Naive thymus-derived CD4-positive, alpha-beta T cell (primary cell): ENCODE measurements at regions not wholly inside any gene's neighbourhood (a gene's known extent, or its start where the extent isn't known, plus 50 kb on each side); places are given as distances from the start of the nearest gene placed in this dataset.

ENCODE experiments used
- ATAC-seq: fragments of 150-1000 bp; cut with Tn5 transposase; 2 replicates; pipeline ENCODE4 v1.10.0; 2021; ENCODE audit warnings: mild to moderate bottlenecking, moderate library complexity
- CTCF ChIA-PET: fragments of 350-600 bp; sonication (Branson Sonifier 250); formaldehyde crosslinking; loops from one replicate; lab custom pipeline; 2021; ENCODE audit warnings: antibody characterized with exemption; lab: Charles Lee
- POLR2A ChIA-PET: fragments of 350-600 bp; sonication (Branson Sonifier 250); formaldehyde crosslinking; loops from one replicate; lab custom pipeline; 2021; ENCODE audit warnings: antibody characterized with exemption, inconsistent platforms; lab: Charles Lee
- DNase-seq, 9 donors: peaks; one replicate each; pipeline versions ENCODE4 v3.0.0 to v3.0.0-alpha.2; 2020 to 2022; ENCODE audit warnings: mixed read lengths in 1 of 9
- H3K27ac ChIP-seq: one replicate; pipeline ENCODE4 v1.7.0; 2013; ENCODE audit warnings: mild to moderate bottlenecking, low read depth, low read length, moderate library complexity
- H3K27me3 ChIP-seq, 2 donors: one replicate each; pipeline ENCODE4 v1.7.0; 2013; ENCODE audit warnings: low read length in 2 of 2, mild to moderate bottlenecking in 2 of 2, moderate library complexity in 2 of 2; ENCODE audit not compliant: control insufficient read depth in 2 of 2, insufficient read depth in 2 of 2
- H3K36me3 ChIP-seq, 3 experiments: 1 replicate in 2 of 3; 2 replicates in 1 of 3; pipeline ENCODE4 v1.7.0; 2013; ENCODE audit warnings: low read length in 3 of 3, mild to moderate bottlenecking in 3 of 3, moderate library complexity in 1 of 3; ENCODE audit not compliant: insufficient read depth in 3 of 3, control insufficient read depth in 2 of 3
- H3K4me1 ChIP-seq, 2 donors: one replicate each; pipeline ENCODE4 v1.7.0; 2013; ENCODE audit warnings: low read length in 2 of 2, mild to moderate bottlenecking in 2 of 2, moderate library complexity in 1 of 2; ENCODE audit not compliant: control insufficient read depth in 2 of 2, insufficient read depth in 2 of 2
- H3K4me3 ChIP-seq: 2 replicates; pipeline ENCODE4 v1.7.0; 2013; ENCODE audit warnings: mild to moderate bottlenecking, low read length
- H3K9me3 ChIP-seq, 3 experiments: 1 replicate in 2 of 3; 2 replicates in 1 of 3; pipeline ENCODE4 v1.7.0; 2013; ENCODE audit warnings: low read length in 3 of 3; ENCODE audit not compliant: control insufficient read depth in 2 of 3
- H3K27ac Mint-ChIP-seq, 9 donors: one replicate each; pipeline ENCODE4 v1.8.0; 2020 to 2022; ENCODE audit warnings: mixed read lengths in 9 of 9, mild to moderate bottlenecking in 8 of 9, moderate library complexity in 5 of 9, inconsistent platforms in 2 of 9
- H3K27me3 Mint-ChIP-seq, 5 donors: one replicate each; pipeline ENCODE4 v1.8.0; 2021 to 2022; ENCODE audit warnings: mixed read lengths in 5 of 5, mild to moderate bottlenecking in 1 of 5
- H3K36me3 Mint-ChIP-seq, 5 donors: one replicate each; pipeline ENCODE4 v1.8.0; 2020 to 2022; ENCODE audit warnings: mixed read lengths in 5 of 5, mild to moderate bottlenecking in 3 of 5, inconsistent platforms in 1 of 5
- H3K4me1 Mint-ChIP-seq, 7 donors: one replicate each; pipeline ENCODE4 v1.8.0; 2020 to 2022; ENCODE audit warnings: mixed read lengths in 7 of 7, mild to moderate bottlenecking in 3 of 7, inconsistent platforms in 1 of 7
- H3K4me3 Mint-ChIP-seq, 10 donors: one replicate each; pipeline ENCODE4 v1.8.0; 2020 to 2022; ENCODE audit warnings: mild to moderate bottlenecking in 10 of 10, mixed read lengths in 10 of 10, moderate library complexity in 6 of 10, inconsistent platforms in 2 of 10
- H3K9me3 Mint-ChIP-seq, 11 donors: one replicate each; pipeline ENCODE4 v1.8.0; 2020 to 2022; ENCODE audit warnings: mixed read lengths in 11 of 11, mild to moderate bottlenecking in 4 of 11, inconsistent platforms in 1 of 11, moderate library complexity in 1 of 11
- intact Hi-C, 2 donors: fragments of 100-400 bp; cut with micrococcal nuclease; formaldehyde crosslinking; loops; one replicate each; pipeline ENCODE4 v1.15.1; 2023

DNA sequence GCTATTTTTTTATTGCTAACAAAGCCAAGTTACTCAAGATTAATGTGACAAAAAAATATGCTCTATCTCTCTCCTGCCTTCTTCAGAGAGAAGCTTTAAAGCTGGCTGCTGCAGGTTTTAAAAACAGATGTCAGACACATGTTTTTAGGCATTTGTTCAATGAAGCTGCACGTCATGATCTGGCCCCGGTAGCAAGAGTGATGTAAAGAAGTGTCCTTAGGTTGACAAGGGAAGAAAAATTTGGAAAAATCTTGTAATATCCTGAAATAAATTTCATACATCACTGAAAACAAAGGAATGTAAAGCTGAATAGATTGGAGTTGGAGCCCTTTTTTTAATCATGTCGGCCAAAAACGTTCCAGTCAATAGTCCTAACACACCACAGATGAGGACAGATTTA is 531.4 kb upstream of the NBEA start:
- Histone ChIP-seq H3K27me3 (no peaks in the 10 kb centered on the region), H3K4me3 (no peak overlapping the region), H3K36me3 (no peaks in the 10 kb centered on the region), H3K9me3 (no peaks in the 10 kb centered on the region), H3K4me1 (no peaks in the 10 kb centered on the region), H3K27ac (no peak overlapping the region)
- Mint-ChIP-seq H3K9me3 (peaks cover 0 to 14% (median 1%) of the 10 kb centered on the region in 11 donors), H3K36me3 (no peaks in the 10 kb centered on the region), H3K27ac (no peak overlapping the region), H3K4me1 (no peaks in the 10 kb centered on the region), H3K4me3 (no peak overlapping the region), H3K27me3 (peaks cover 0 to 4% (median 0%) of the 10 kb centered on the region in 5 donors)
- CTCF ChIA-PET, result no interaction called here
- DNase-seq (no peak), ATAC-seq (no peak)
- POLR2A ChIA-PET, result no interaction called here
- intact Hi-C loops, result no loop called here

DNA sequence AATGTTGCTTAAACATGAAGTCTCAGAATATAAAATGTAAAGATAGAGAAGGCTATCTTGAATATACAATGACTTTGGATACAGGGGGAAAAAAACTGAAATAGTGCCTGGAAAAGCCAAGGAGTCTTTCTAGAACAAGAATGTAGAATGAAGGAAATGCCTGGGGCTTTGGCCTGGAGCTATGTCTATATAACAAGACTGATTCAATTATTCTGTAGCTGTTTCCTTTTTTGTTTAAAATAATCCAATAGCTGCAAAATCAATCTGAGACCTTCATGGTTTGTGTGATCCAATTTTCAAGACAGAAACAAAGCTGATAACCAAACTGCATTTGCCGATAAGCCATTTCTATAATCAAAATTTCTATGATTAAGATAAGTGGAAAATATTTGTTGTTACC is 530.9 kb upstream of the NBEA start:
- ATAC-seq, result no peak
- Histone ChIP-seq H3K27me3 (no peaks in the 10 kb centered on the region), H3K36me3 (no peaks in the 10 kb centered on the region), H3K4me3 (no peak overlapping the region), H3K27ac (no peak overlapping the region), H3K9me3 (no peaks in the 10 kb centered on the region), H3K4me1 (no peaks in the 10 kb centered on the region)
- no peaks in the 10 kb centered on the region for H3K36me3 Mint-ChIP-seq
- ChIA-PET POLR2A (no interaction called here), CTCF (no interaction called here)
- peaks cover 0 to 4% (median 0%) of the 10 kb centered on the region in 5 donors for H3K27me3 Mint-ChIP-seq
- no peaks in the 10 kb centered on the region for H3K4me1 Mint-ChIP-seq
- intact Hi-C loops, result no loop called here
- no peak overlapping the region for H3K4me3 Mint-ChIP-seq
- peaks cover 0 to 14% (median 1%) of the 10 kb centered on the region in 11 donors for H3K9me3 Mint-ChIP-seq
- H3K27ac Mint-ChIP-seq, result no peak overlapping the region
- DNase-seq, result no peak

GRCh38 chr13:34411894-34412293 is 530.2 kb upstream of the NBEA start:
- POLR2A ChIA-PET, result no interaction called here
- no peak for ATAC-seq
- no peaks in the 10 kb centered on the region for H3K9me3 ChIP-seq
- Mint-ChIP-seq H3K4me1 (no peaks in the 10 kb centered on the region), H3K27me3 (peaks cover 0 to 4% (median 0%) of the 10 kb centered on the region in 5 donors), H3K36me3 (no peaks in the 10 kb centered on the region), H3K27ac (no peak overlapping the region), H3K9me3 (peaks cover 0 to 14% (median 1%) of the 10 kb centered on the region in 11 donors), H3K4me3 (no peak overlapping the region)
- no peak overlapping the region for H3K27ac ChIP-seq
- DNase-seq, result no peak
- no peaks in the 10 kb centered on the region for H3K27me3 ChIP-seq
- CTCF ChIA-PET, result no interaction called here
- H3K4me1 ChIP-seq, result no peaks in the 10 kb centered on the region
- H3K4me3 ChIP-seq, result no peak overlapping the region
- no peaks in the 10 kb centered on the region for H3K36me3 ChIP-seq
- intact Hi-C loops, result no loop called here

DNA sequence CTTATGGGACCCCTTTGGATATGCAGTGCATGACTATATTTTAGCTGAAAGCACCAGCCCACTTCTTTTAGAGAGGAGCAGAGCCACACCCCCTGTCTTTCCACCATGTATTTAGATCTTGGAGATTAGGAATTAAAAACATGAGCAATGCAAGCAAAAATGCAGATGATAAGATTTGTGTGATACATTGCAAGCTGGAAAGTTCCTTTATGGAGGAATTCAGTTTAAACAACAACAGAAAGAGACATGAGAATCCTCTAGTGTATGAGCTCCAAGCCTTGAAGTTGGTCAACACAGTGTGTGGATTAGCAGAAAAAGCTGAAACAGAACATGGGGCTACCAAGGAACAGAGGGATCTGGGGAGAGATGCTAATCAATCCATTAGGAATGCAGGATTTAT is 529.8 kb upstream of the NBEA start:
- Histone ChIP-seq H3K27me3 (no peaks in the 10 kb centered on the region), H3K9me3 (no peaks in the 10 kb centered on the region), H3K4me1 (no peaks in the 10 kb centered on the region), H3K4me3 (no peak overlapping the region), H3K36me3 (no peaks in the 10 kb centered on the region), H3K27ac (no peak overlapping the region)
- no peak overlapping the region for H3K27ac Mint-ChIP-seq
- H3K36me3 Mint-ChIP-seq, result no peaks in the 10 kb centered on the region
- no peak for DNase-seq
- peaks cover 0 to 14% (median under 1%) of the 10 kb centered on the region in 11 donors for H3K9me3 Mint-ChIP-seq
- ChIA-PET POLR2A (no interaction called here), CTCF (no interaction called here)
- no peaks in the 10 kb centered on the region for H3K4me1 Mint-ChIP-seq
- intact Hi-C loops, result no loop called here
- peaks cover 0 to 4% (median 0%) of the 10 kb centered on the region in 5 donors for H3K27me3 Mint-ChIP-seq
- no peak for ATAC-seq
- no peak overlapping the region for H3K4me3 Mint-ChIP-seq

DNA sequence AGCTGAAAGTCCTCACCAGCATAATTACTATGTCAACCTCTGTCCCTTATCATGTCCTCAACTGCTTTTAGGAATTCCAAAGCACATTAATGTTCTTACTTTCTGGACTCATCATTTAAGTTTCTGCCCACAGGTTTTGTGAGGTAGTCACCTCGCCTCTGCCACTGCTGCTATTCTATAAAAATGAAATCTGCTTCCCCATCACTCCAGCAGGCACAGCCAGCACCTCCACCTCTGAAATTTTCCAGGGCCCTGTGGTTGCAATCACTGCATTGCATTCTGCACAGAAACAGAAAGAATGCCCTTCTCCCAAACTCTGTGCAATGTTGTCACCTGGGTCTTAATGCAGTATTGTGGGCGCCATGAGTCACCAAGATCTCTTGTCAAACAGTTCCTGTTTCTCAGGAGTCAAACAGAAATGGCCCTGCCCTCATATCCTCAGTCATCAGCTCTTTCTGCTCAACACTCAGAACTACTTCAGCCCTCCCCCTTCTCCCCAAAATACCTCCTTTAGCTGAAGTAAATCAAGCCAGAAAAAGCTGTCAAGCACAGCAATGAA is 529.2 kb upstream of the NBEA start:
- Mint-ChIP-seq H3K4me1 (no peaks in the 10 kb centered on the region), H3K27me3 (peaks cover 0 to 4% (median 0%) of the 10 kb centered on the region in 5 donors), H3K36me3 (no peaks in the 10 kb centered on the region), H3K9me3 (peaks cover 0 to 14% (median 0%) of the 10 kb centered on the region in 11 donors), H3K27ac (no peak overlapping the region), H3K4me3 (no peak overlapping the region)
- no peaks in the 10 kb centered on the region for H3K27me3 ChIP-seq
- H3K36me3 ChIP-seq, result no peaks in the 10 kb centered on the region
- no peak overlapping the region for H3K27ac ChIP-seq
- POLR2A ChIA-PET, result no interaction called here
- no peaks in the 10 kb centered on the region for H3K9me3 ChIP-seq
- no peak for DNase-seq
- ATAC-seq, result no peak
- intact Hi-C loops, result no loop called here
- CTCF ChIA-PET, result no interaction called here
- H3K4me3 ChIP-seq, result no peak overlapping the region
- no peaks in the 10 kb centered on the region for H3K4me1 ChIP-seq

DNA sequence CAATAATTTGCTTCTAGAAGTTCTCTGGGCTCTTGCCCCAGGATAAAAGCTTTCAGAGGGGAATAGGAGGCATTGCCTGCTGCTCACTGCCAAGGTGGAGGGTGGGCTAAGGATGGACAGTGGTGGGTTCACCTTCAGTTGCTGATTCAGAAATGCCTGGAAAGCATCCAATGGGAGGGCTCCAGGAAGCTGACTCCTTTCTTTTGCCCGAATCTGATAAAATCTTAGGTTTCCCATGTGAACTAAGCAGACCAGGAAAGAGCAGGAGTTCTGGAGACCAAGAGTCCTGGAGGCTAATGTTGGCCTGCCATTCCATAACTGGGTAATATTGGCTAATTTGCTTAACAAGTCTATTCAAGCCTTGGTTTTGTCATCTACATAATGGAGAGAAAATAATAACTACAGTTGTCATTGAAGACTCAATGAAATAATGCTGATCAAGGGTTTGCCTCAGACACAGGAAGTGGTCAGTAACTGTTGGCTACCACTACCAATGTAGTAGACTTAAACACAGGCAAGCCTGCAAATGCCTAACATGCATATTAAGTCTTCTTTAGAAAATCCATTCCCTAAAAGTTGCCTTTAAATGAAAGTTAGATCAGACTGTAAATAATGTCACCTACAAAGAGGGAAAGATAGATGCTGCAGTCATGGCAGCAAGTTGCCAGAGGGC is 528.4 kb upstream of the NBEA start:
- Mint-ChIP-seq H3K4me1 (no peaks in the 10 kb centered on the region), H3K9me3 (peaks cover 0 to 14% (median 0%) of the 10 kb centered on the region in 11 donors), H3K36me3 (no peaks in the 10 kb centered on the region), H3K27ac (no peak overlapping the region), H3K27me3 (peaks cover 0 to 4% (median 0%) of the 10 kb centered on the region in 5 donors), H3K4me3 (no peak overlapping the region)
- no peaks in the 10 kb centered on the region for H3K4me1 ChIP-seq
- no peak overlapping the region for H3K27ac ChIP-seq
- DNase-seq (no peak), ATAC-seq (no peak)
- intact Hi-C loops, result no loop called here
- no peaks in the 10 kb centered on the region for H3K9me3 ChIP-seq
- POLR2A ChIA-PET, result no interaction called here
- no peaks in the 10 kb centered on the region for H3K36me3 ChIP-seq
- no peak overlapping the region for H3K4me3 ChIP-seq
- no peaks in the 10 kb centered on the region for H3K27me3 ChIP-seq
- CTCF ChIA-PET, result no interaction called here

GRCh38 chr13:34414616-34415015 is 527.5 kb upstream of the NBEA start:
- intact Hi-C loops, result no loop called here
- no peaks in the 10 kb centered on the region for H3K36me3 ChIP-seq
- ATAC-seq (no peak), DNase-seq (no peak)
- H3K4me1 ChIP-seq, result no peaks in the 10 kb centered on the region
- no peaks in the 10 kb centered on the region for H3K9me3 ChIP-seq
- CTCF ChIA-PET, result no interaction called here
- Mint-ChIP-seq H3K4me3 (no peak overlapping the region), H3K4me1 (no peaks in the 10 kb centered on the region), H3K27ac (no peak overlapping the region), H3K9me3 (peaks cover 0 to 14% (median 0%) of the 10 kb centered on the region in 11 donors), H3K36me3 (no peaks in the 10 kb centered on the region), H3K27me3 (peaks cover 0 to 4% (median 0%) of the 10 kb centered on the region in 5 donors)
- H3K27me3 ChIP-seq, result no peaks in the 10 kb centered on the region
- no peak overlapping the region for H3K27ac ChIP-seq
- POLR2A ChIA-PET, result no interaction called here
- H3K4me3 ChIP-seq, result no peak overlapping the region
